Retinal pigment epithelial cell (primary cell): ENCODE measurements at regions not wholly inside any gene's neighbourhood (a gene's known extent, or its start where the extent isn't known, plus 50 kb on each side); places are given as distances from the start of the nearest gene placed in this dataset.
"Not testable (repeated sequence)": the region's sequence is repeated elsewhere in the genome, so short reads cannot be mapped to it uniquely, and the experiment has no call there.

Experiments
- DNase-seq: peaks from one replicate; pipeline ENCODE4 v3.0.0-alpha.2; 2010; ENCODE audit warnings: low read depth
- H3K4me3 ChIP-seq: 2 replicates; pipeline ENCODE4 v1.5.1; 2011; ENCODE audit warnings: mild to moderate bottlenecking, low read length, control low read depth, moderate library complexity
- CTCF ChIP-seq: conservative IDR thresholded peaks from 2 replicates; pipeline ENCODE4 v1.5.1; 2011; ENCODE audit warnings: low read depth, low read length, control low read depth, inconsistent platforms

GRCh38 chr14:103192246-103192840, 69.1 kb downstream of the TNFAIP2 start:
- DNase-seq, result no peak
- no peak overlapping the region for H3K4me3 ChIP-seq
- TF ChIP-seq CTCF, result no peak

GRCh38 chr14:103192861-103193260, 69.6 kb downstream of the TNFAIP2 start:
- not testable (repeated sequence) for H3K4me3 ChIP-seq, DNase-seq

- not testable (repeated sequence) for DNase-seq, H3K4me3 ChIP-seq
Observed at GRCh38 chr14:103193491-103193890, 70.2 kb downstream of the TNFAIP2 start.

- no peak for DNase-seq
Observed at GRCh38 chr14:103194256-103195045, 71.2 kb downstream of the TNFAIP2 start.

GRCh38 chr14:103195828-103196615, 72.8 kb downstream of the TNFAIP2 start:
- no peak for TF ChIP-seq CTCF
- no peak for DNase-seq
- H3K4me3 ChIP-seq, result no peak overlapping the region

More at GRCh38 chr14:103194256-103195045, 71.2 kb downstream of the TNFAIP2 start:
- no peak overlapping the region for H3K4me3 ChIP-seq
- no peak for TF ChIP-seq CTCF

- no peak for TF ChIP-seq CTCF
- DNase-seq, result no peak
- H3K4me3 ChIP-seq, result no peak overlapping the region
Observed at GRCh38 chr14:103196716-103197115, 73.5 kb downstream of the TNFAIP2 start.

- H3K4me3 ChIP-seq, result no peak overlapping the region
- DNase-seq, result no peak
- no peak for TF ChIP-seq CTCF
Observed at GRCh38 chr14:103198131-103199105, 75.2 kb downstream of the TNFAIP2 start.
